IPS-11a (cell line): ENCODE measurements at regions not wholly inside any gene's neighbourhood (a gene's known extent, or its start where the extent isn't known, plus 50 kb on each side); places are given as distances from the start of the nearest gene placed in this dataset.

Source experiments
- H3K4me3 ChIP-seq: one replicate; pipeline ENCODE4 v1.5.1; 2013; ENCODE audit warnings: low read depth, low read length, control low read depth

GRCh38 chr15:46297766-46298165 is 662.9 kb downstream of the SQOR start:
- H3K4me3 ChIP-seq: no peak overlapping the region

GRCh38 chr15:46300716-46301115 is 665.9 kb downstream of the SQOR start:
- H3K4me3 ChIP-seq: no peak overlapping the region

GRCh38 chr15:46301291-46301690 is 666.5 kb downstream of the SQOR start:
- H3K4me3 ChIP-seq: no peak overlapping the region

GRCh38 chr15:46301826-46302225 is 667.0 kb downstream of the SQOR start:
- H3K4me3 ChIP-seq: no peak overlapping the region

- H3K4me3 ChIP-seq: no peak overlapping the region
Measured at GRCh38 chr15:46304321-46304720, 669.5 kb downstream of the SQOR start.

- H3K4me3 ChIP-seq: no peak overlapping the region
Measured at GRCh38 chr15:46307746-46308145, 672.9 kb downstream of the SQOR start.

- no peak overlapping the region for H3K4me3 ChIP-seq
Measured at GRCh38 chr15:46309914-46310313, 675.1 kb downstream of the SQOR start.

GRCh38 chr15:46312133-46312740 is 677.4 kb downstream of the SQOR start:
- H3K4me3 ChIP-seq: no peak overlapping the region

GRCh38 chr15:46315434-46315833 is 680.6 kb downstream of the SQOR start:
- H3K4me3 ChIP-seq: no peak overlapping the region

- no peak overlapping the region for H3K4me3 ChIP-seq
Measured at GRCh38 chr15:46316024-46316423, 681.2 kb downstream of the SQOR start.

GRCh38 chr15:46317029-46317428 is 682.2 kb downstream of the SQOR start:
- H3K4me3 ChIP-seq: no peak overlapping the region

GRCh38 chr15:46322753-46323152 is 687.9 kb downstream of the SQOR start:
- no peak overlapping the region for H3K4me3 ChIP-seq

GRCh38 chr15:46326173-46326572 is 691.3 kb downstream of the SQOR start:
- H3K4me3 ChIP-seq: no peak overlapping the region

- H3K4me3 ChIP-seq: no peak overlapping the region
Measured at GRCh38 chr15:46328821-46329220, 694.0 kb downstream of the SQOR start.

GRCh38 chr15:46329876-46330275 is 695.0 kb downstream of the SQOR start:
- no peak overlapping the region for H3K4me3 ChIP-seq

- H3K4me3 ChIP-seq: no peak overlapping the region
Measured at GRCh38 chr15:46331546-46331945, 696.7 kb downstream of the SQOR start.

GRCh38 chr15:46343196-46343935 is 708.5 kb downstream of the SQOR start:
- no peak overlapping the region for H3K4me3 ChIP-seq

- H3K4me3 ChIP-seq: no peak overlapping the region
Measured at GRCh38 chr15:46344115-46344724, 709.4 kb downstream of the SQOR start.

- no peak overlapping the region for H3K4me3 ChIP-seq
Measured at GRCh38 chr15:46344915-46345314, 710.1 kb downstream of the SQOR start.

GRCh38 chr15:46354443-46354842 is 719.6 kb downstream of the SQOR start:
- no peak overlapping the region for H3K4me3 ChIP-seq

- H3K4me3 ChIP-seq: no peak overlapping the region
Measured at GRCh38 chr15:46365572-46365971, 730.7 kb downstream of the SQOR start.

GRCh38 chr15:46366360-46367007 is 731.7 kb downstream of the SQOR start:
- no peak overlapping the region for H3K4me3 ChIP-seq
